B cell (primary cell): ENCODE measurements at regions not wholly inside any gene's neighbourhood (a gene's known extent, or its start where the extent isn't known, plus 50 kb on each side); places are given as distances from the start of the nearest gene placed in this dataset.

ENCODE experiments used
- EZH2 ChIP-seq: IDR thresholded peaks from 2 replicates; pipeline ENCODE4 v1.6.1; 2012; ENCODE audit warnings: borderline replicate concordance, low read depth, mild to moderate bottlenecking, moderate library complexity, low read length; ENCODE audit not compliant: insufficient read depth, poor library complexity, severe bottlenecking
- TF ChIP-seq, protein P1 (sequence below): fragments of 200-600 bp; IDR thresholded peaks from one replicate; pipeline ENCODE4 v1.8.0; 2022; ENCODE audit warnings: antibody characterized with exemption, mild to moderate bottlenecking

DNA sequence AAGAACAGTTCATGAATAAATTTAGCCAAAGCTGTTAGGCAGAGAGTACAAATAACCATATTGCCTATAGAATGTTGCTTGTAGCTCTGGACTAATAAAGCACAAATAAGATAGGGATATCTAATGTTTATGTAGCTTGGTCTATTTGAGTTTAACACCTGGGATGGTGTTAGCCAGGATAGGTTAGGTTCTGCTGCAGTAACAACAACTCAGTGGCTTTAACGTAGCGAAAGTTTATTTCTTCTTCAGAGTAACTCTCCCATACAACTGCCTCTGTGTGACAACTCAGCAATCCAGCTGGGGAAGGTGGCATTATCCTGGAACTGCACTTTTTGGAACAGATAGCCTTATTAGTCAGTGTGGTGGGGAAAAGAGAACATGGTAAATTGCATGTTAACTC is 52.2 kb upstream of the STEAP4 start:
- no peak for TF ChIP-seq EZH2
- TF ChIP-seq, protein P1, sequence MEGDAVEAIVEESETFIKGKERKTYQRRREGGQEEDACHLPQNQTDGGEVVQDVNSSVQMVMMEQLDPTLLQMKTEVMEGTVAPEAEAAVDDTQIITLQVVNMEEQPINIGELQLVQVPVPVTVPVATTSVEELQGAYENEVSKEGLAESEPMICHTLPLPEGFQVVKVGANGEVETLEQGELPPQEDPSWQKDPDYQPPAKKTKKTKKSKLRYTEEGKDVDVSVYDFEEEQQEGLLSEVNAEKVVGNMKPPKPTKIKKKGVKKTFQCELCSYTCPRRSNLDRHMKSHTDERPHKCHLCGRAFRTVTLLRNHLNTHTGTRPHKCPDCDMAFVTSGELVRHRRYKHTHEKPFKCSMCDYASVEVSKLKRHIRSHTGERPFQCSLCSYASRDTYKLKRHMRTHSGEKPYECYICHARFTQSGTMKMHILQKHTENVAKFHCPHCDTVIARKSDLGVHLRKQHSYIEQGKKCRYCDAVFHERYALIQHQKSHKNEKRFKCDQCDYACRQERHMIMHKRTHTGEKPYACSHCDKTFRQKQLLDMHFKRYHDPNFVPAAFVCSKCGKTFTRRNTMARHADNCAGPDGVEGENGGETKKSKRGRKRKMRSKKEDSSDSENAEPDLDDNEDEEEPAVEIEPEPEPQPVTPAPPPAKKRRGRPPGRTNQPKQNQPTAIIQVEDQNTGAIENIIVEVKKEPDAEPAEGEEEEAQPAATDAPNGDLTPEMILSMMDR: no peak
